Peyer's patch (tissue), 4 donors: ENCODE measurements at regions not wholly inside any gene's neighbourhood (a gene's known extent, or its start where the extent isn't known, plus 50 kb on each side); places are given as distances from the start of the nearest gene placed in this dataset.

ENCODE experiments used
- POLR2A ChIP-seq, 2 donors: fragments of 450-650 bp; IDR thresholded peaks; one replicate each; pipeline ENCODE4 v1.5.1; 2017; ENCODE audit warnings: antibody characterized with exemption in 2 of 2, mild to moderate bottlenecking in 2 of 2, moderate library complexity in 2 of 2
- TF ChIP-seq, protein P1 (sequence below), 6 experiments: fragments of 450-650 bp in 4 of 6; fragments of 200-600 bp in 2 of 6; sonication (generic) in 1 of 6; IDR thresholded peaks; one replicate each; pipeline ENCODE4 v1.5.1; 2017 to 2019; ENCODE audit warnings: antibody characterized with exemption in 6 of 6, mild to moderate bottlenecking in 3 of 6, moderate library complexity in 1 of 6

DNA sequence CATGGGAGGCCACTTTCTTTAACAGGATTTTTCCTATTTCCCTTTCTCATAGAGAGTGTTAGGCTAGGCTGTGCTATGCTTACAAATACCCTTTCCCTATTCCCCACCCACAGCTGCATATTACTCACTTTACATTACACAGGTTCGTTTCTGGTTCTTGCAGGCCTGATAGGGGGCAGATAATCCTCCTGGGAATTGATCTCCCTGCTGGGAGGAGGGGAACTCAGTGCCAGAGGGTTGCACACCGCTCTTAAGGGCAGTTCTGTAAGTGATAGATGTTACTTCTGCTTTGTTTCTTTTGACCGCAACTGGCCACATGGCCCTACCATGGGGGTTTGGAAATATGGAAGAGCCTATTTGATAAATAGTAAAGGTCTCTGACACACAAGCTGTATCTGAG is 54.0 kb upstream of the NTRK2 start:
- TF ChIP-seq, protein P1, sequence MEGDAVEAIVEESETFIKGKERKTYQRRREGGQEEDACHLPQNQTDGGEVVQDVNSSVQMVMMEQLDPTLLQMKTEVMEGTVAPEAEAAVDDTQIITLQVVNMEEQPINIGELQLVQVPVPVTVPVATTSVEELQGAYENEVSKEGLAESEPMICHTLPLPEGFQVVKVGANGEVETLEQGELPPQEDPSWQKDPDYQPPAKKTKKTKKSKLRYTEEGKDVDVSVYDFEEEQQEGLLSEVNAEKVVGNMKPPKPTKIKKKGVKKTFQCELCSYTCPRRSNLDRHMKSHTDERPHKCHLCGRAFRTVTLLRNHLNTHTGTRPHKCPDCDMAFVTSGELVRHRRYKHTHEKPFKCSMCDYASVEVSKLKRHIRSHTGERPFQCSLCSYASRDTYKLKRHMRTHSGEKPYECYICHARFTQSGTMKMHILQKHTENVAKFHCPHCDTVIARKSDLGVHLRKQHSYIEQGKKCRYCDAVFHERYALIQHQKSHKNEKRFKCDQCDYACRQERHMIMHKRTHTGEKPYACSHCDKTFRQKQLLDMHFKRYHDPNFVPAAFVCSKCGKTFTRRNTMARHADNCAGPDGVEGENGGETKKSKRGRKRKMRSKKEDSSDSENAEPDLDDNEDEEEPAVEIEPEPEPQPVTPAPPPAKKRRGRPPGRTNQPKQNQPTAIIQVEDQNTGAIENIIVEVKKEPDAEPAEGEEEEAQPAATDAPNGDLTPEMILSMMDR (IDR thresholded peaks at IDR 0.05): no peak
- no peak for TF ChIP-seq POLR2A (IDR thresholded peaks at IDR 0.05)
